ENCODE measurements at regions not wholly inside any gene's neighbourhood (a gene's known extent, or its start where the extent isn't known, plus 50 kb on each side); places are given as distances from the start of the nearest gene placed in this dataset.
"Not testable (repeated sequence)": the region's sequence is repeated elsewhere in the genome, so short reads cannot be mapped to it uniquely, and the experiment has no call there.

- DNase-seq, result no peak
Observed at GRCh38 chr2:216774620-216775019, 79.3 kb upstream of the IGFBP5 start.

GRCh38 chr2:216774180-216774579 is 78.8 kb upstream of the IGFBP5 start:
- DNase-seq, result no peak

DNA sequence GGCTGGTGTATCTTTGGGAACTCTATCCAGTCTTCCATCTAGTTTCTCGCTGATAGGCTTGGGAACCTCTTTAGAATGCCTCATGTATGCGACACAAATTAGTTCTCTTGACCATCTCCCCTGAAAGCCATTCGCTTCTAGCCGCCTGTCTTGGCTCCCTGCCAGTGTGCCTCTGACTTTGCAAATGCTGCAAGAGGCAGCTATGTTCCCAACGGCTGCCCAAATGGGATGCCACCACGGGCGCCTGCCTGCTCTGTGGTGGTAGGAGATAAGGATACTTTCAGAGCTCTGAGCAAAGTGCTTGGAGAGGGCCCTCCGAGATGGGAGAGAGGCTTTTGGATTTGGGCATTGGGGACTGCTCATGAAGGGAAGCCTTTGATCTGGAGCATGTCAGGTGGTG is 77.7 kb upstream of the IGFBP5 start:
- no peak for DNase-seq

DNA sequence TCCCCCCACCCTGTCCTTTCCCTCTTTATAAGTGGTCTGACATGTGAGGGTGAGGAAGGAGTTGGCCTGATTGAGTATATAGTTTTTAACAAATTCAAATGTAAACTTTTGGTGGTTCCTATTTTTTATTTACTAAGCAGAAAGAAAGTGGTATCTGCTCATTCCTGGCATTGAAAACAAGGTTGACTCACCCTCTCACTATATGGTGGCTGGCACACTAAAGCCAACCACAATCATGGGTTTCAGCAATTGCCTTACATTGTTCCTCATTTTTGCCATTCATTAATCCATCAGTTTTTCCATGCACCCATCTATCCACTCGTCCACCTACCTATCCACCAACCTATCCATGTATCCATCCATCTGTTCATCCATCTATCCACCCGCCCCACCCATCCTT is 75.4 kb upstream of the IGFBP5 start:
- no peak for DNase-seq

DNA sequence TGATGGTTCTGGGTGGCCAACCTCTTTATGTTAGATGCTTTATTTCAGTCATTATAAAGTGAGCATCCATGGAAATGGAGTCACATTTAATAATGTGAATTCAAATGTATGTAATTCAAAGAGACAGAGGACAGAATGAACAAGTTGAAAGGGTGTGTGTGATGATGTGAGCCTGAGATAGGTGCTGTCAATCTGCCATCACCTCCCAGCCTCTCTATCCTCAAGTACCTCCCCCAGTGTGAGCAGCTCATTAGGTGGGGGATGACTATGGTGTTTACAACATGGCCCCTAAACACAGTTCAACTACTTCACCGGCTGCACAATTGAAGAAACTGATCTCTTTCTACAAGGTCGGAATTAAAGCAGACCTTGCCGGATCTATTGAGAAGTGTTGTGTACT is 74.7 kb upstream of the IGFBP5 start:
- no peak for DNase-seq

DNA sequence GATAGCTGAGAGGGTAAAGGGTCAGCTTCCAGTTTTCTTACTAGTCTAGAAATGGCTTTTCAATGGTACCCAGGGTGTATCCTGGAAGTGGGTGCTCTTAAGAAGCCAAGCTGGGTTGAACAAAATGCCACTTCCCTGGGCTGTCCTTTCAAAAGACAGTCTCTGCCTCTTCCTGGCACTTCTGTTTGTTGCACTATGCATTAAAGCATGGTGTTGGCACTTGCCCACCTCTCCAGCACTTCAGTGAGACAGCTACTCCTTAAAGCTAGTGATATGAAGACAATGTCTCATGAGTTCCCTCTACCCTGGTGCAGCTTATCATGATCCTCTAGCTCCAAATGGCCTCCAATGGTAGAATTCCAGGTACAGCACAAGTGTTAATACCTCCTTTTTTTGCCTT is 74.3 kb upstream of the IGFBP5 start:
- no peak for DNase-seq

DNA sequence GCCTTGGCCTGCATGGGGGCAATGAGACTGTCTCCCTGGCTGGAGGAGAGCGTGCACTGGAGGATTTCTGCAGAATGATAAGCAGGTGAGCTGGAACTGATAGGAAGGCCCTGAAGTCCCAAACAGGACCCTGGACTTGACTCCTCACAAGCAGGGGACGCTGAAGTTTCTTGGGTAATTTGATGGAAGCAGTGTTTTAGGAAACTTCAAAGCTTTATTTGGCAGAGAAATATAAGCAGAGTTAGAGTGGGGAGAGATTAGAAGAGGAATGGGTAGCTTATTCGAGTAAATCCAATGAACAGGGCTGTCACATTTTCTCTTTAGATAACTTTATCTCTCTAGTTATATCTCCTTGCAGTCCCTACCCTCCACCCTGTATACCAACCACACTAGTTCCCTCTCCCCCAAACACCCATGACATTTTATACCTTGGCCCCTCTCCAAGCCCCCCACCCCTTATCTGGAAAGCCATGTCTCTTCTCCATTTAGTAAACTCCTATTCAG is 73.6 kb upstream of the IGFBP5 start:
- DNase-seq, result no peak

- no peak for DNase-seq
Observed at GRCh38 chr2:216765761-216766262, 70.5 kb upstream of the IGFBP5 start.

GRCh38 chr2:216763396-216763795 is 68.0 kb upstream of the IGFBP5 start:
- no peak for DNase-seq

- DNase-seq, result no peak
Observed at GRCh38 chr2:216761809-216762208, 66.5 kb upstream of the IGFBP5 start.

- no peak for DNase-seq
Observed at GRCh38 chr2:216761133-216761532, 65.8 kb upstream of the IGFBP5 start.

- no peak for DNase-seq
Observed at GRCh38 chr2:216758256-216759155, 63.2 kb upstream of the IGFBP5 start.

DNA sequence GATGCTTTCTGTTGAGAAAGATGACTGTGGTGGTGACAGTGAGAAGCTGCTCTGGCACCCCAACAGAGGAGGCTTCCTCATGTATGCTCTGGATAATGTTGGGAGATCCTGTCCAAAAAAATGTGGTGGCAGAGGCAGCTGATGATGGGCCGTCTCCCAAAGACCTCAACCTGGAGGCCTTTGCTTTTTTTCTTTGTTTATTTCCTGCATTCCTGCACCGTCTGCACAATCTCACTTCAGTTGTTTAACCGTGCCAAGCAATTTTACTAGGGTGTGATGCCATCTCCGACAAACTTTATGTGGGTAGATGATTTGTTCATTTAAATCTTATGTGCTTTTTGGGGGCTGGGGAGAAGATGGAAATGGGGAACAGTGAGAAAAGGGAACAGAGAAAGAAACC is 62.2 kb upstream of the IGFBP5 start:
- DNase-seq, result no peak

- DNase-seq, result no peak
Observed at GRCh38 chr2:216756435-216756834, 61.1 kb upstream of the IGFBP5 start.

GRCh38 chr2:216754812-216755211 is 59.5 kb upstream of the IGFBP5 start:
- no peak for DNase-seq

- DNase-seq, result no peak
Observed at GRCh38 chr2:216754336-216754735, 59.0 kb upstream of the IGFBP5 start.

DNA sequence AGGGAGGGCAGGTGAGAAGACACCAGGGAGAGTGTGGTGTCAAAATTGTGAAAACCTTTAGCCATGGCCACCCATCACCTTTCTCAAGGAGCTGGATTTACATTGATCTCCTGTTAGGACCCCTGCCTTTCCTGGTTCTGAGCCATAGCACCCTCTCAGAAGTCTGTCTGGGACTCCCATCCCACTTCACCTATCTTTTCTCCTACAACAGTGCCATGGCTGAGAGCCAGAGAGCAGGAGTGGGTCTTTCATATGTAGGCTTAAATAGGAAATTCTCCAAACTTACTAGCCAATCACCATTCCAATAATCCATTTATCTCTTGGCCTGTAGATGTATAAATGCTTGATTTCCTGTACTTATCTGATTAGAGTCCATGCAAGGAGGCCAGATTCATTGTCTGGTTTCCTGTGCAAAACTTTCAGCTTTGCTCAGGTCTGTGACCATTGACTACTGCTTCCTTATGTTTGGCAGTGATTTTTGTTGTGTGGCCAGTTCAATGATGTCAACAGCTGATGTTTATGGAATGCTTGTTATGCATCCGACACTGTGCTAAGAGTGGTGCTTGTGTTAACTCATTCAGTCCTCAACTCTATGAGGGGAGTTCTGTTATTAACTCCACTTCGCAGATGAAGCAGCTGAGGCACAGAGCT is 57.6 kb upstream of the IGFBP5 start:
- DNase-seq, result no peak

DNA sequence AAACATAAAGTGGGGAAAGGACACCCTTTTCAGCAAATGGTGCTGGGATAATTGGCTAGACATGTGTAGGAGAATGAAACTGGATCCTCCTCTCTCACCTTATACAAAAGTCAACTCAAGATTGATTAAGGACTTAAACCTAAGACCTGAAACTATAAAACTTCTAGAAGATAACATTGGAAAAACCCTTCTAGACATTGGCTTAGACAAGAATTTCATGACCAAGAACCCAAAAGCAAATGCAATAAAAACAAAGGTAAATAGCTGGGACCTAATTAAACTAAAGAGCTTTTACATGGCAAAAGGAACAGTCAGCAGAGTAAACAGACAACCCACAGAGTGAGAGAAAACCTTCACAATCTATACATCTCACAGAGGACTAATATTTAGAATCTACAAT is 55.4 kb upstream of the IGFBP5 start:
- DNase-seq, result not testable (repeated sequence)

- peak in 1 of 2 experiments; percentile 7 for DNase-seq
Observed at GRCh38 chr2:216746268-216746667, 50.9 kb upstream of the IGFBP5 start.

DNA sequence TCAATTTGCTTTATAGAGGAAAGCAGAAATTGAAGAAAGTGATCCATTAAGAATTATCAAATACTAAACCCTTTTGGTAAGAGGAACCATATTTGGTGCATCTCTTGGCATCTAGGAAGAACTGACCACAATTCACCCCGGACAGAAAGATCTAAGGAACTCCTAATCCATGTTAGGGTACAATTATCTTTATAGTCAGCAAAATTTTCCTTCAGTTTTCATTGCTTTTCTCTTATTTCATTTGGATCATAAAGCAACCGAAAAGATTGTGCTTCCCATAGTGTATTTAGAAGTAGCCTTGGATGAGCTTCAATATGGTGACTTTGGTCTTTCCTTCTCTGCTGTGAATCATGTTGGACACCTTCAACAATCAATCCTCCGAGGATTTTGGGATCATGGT is 50.1 kb upstream of the IGFBP5 start:
- DNase-seq, result no peak
